Prostate gland (tissue), 2 donors: ENCODE measurements at regions not wholly inside any gene's neighbourhood (a gene's known extent, or its start where the extent isn't known, plus 50 kb on each side); places are given as distances from the start of the nearest gene placed in this dataset.

ENCODE experiments used
- CTCF ChIP-seq, 4 experiments: fragments of 200-600 bp in 2 of 4; fragments of 450-650 bp in 2 of 4; sonication (generic) in 2 of 4; IDR thresholded peaks; 1 replicate in 3 of 4; 2 replicates in 1 of 4; pipeline ENCODE4 v1.5.1; 2016 to 2019; ENCODE audit warnings: antibody characterized with exemption in 4 of 4, mild to moderate bottlenecking in 2 of 4, moderate library complexity in 2 of 4
- POLR2A ChIP-seq: fragments of 450-650 bp; IDR thresholded peaks from one replicate; pipeline ENCODE4 v1.6.1; 2016; ENCODE audit warnings: antibody characterized with exemption, mild to moderate bottlenecking
- POLR2AphosphoS5 ChIP-seq: sonication (generic); formaldehyde crosslinking; IDR thresholded peaks from one replicate; pipeline ENCODE4 v1.6.1; 2017; ENCODE audit warnings: antibody characterized with exemption

GRCh38 chr13:21945195-21945594 lies 274.3 kb downstream of the FGF9 start:
- no peak for TF ChIP-seq POLR2AphosphoS5
- TF ChIP-seq CTCF (IDR thresholded peaks at IDR 0.05): no peak
- no peak for TF ChIP-seq POLR2A
